ENCODE measurements at regions not wholly inside any gene's neighbourhood (a gene's known extent, or its start where the extent isn't known, plus 50 kb on each side); places are given as distances from the start of the nearest gene placed in this dataset.

- no peak for DNase-seq
Observed at GRCh38 chr5:96015709-96016108, 54.1 kb upstream of the ELL2 start.

DNA sequence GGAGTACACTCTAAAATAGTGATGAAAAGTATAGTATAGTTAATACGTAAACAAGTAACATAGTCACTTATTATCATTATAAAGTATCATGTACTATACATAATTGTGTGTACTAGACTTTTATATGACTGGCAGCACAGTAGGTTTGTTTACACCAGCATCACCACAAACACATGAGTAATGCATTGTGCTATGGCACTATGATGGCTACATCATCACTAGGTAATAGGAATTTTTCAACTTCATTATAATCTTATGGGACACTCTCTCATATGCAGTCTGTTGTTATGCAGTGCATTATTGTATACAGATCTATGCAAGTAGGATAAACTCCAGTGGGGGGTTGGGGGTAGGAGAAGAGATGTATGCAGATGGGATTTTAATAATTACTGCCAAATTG, 52.7 kb upstream of the ELL2 start:
- DNase-seq, result no peak

DNA sequence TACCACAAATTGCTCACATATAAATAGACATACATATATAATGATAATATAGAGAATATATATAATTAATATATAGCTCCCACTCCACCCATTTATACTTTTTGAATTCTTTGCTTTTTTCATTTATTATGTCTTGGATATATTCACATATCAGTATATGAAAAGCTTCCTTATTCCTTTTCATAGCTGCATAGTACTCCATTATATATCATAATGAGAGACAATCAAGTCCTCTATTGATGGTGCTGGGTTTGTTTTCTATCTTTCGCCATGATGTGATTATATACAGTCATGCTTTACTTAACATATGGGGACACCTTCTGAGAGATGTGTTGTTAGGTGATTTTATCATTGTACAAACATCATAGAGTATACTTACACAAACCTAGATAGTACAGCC, 51.6 kb upstream of the ELL2 start:
- no peak for DNase-seq

DNA sequence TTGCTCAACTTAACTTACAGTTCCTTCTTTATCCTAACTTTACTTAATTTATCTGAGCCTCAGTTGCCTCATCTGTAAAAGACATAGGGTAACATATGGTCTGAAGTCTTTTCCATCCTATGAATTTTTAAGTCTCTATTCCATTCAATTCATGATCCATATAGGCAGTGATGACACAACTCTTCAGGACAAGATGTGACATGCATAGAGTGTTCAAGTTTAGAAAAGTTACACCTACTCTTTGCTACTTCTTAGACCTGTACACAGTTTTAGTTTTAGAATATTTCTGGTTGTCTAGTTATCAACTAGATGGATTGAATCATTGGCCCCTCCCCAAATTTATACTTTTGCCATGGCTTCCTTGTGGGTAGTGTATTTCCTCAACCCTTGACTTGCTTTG, 50.7 kb upstream of the ELL2 start:
- no peak for DNase-seq

All from DMS79 (cell line).